GM18499 (cell line): ENCODE measurements at regions not wholly inside any gene's neighbourhood (a gene's known extent, or its start where the extent isn't known, plus 50 kb on each side); places are given as distances from the start of the nearest gene placed in this dataset.
"Not testable (repeated sequence)": the region's sequence is repeated elsewhere in the genome, so short reads cannot be mapped to it uniquely, and the experiment has no call there.

Experiments used
- ATAC-seq: cut with Tn5 transposase; IDR thresholded peaks from one replicate; pipeline ENCODE4 v1.9.1; 2021; ENCODE audit warnings: moderate number of reproducible peaks; ENCODE audit not compliant: insufficient read depth, unreplicated experiment

GRCh38 chr17:77838748-77839697 lies 119.5 kb upstream of the TNRC6C start:
- ATAC-seq, result no peak

- ATAC-seq, result no peak
These were observed 118.6 kb upstream of the TNRC6C start for GRCh38 chr17:77839698-77840512.

- ATAC-seq, result no peak
These were observed 117.9 kb upstream of the TNRC6C start for GRCh38 chr17:77840513-77841165.

- ATAC-seq, result no peak
These were observed 116.6 kb upstream of the TNRC6C start for GRCh38 chr17:77841742-77842527.

GRCh38 chr17:77842528-77843147 lies 115.9 kb upstream of the TNRC6C start:
- no peak for ATAC-seq

GRCh38 chr17:77843255-77843895 lies 115.1 kb upstream of the TNRC6C start:
- not testable (repeated sequence) for ATAC-seq

GRCh38 chr17:77843896-77844295 lies 114.6 kb upstream of the TNRC6C start:
- ATAC-seq, result no peak

GRCh38 chr17:77844681-77845080 lies 113.8 kb upstream of the TNRC6C start:
- ATAC-seq, result no peak

- no peak for ATAC-seq
These were observed 112.8 kb upstream of the TNRC6C start for GRCh38 chr17:77845541-77846225.

GRCh38 chr17:77846531-77847085 lies 111.9 kb upstream of the TNRC6C start:
- no peak for ATAC-seq

GRCh38 chr17:77847221-77848085 lies 111.0 kb upstream of the TNRC6C start:
- ATAC-seq, result no peak

GRCh38 chr17:77848257-77848656 lies 110.2 kb upstream of the TNRC6C start:
- no peak for ATAC-seq

GRCh38 chr17:77849239-77849638 lies 109.3 kb upstream of the TNRC6C start:
- ATAC-seq, result no peak

- ATAC-seq, result no peak
These were observed 106.6 kb upstream of the TNRC6C start for GRCh38 chr17:77851921-77852320.

- no peak for ATAC-seq
These were observed 105.8 kb upstream of the TNRC6C start for GRCh38 chr17:77852731-77853130.

- no peak for ATAC-seq
These were observed 105.1 kb upstream of the TNRC6C start for GRCh38 chr17:77853191-77853977.
